Upper lobe of left lung (tissue), 6 donors: ENCODE measurements at regions not wholly inside any gene's neighbourhood (a gene's known extent, or its start where the extent isn't known, plus 50 kb on each side); places are given as distances from the start of the nearest gene placed in this dataset.

Source experiments
- ATAC-seq, 2 donors: fragments of 200-7000 bp; cut with Tn5 transposase; one replicate each; pipeline ENCODE4 v1.9.1; 2022; ENCODE audit warnings: mild to moderate bottlenecking in 2 of 2, moderate library complexity in 2 of 2; ENCODE audit not compliant: low FRiP score in 2 of 2
- DNase-seq, 2 donors: peaks; one replicate each; pipeline ENCODE4 v3.0.0-alpha.2; 2019 to 2020
- H3K27ac ChIP-seq, 4 donors: fragments of 200-600 bp; sonication (generic); one replicate each; pipeline ENCODE4 v1.5.1; 2016 to 2019
- H3K27me3 ChIP-seq, 4 donors: fragments of 200-600 bp; sonication (generic); one replicate each; pipeline ENCODE4 v1.5.1; 2017 to 2019
- H3K36me3 ChIP-seq, 4 donors: fragments of 200-600 bp; sonication (generic); one replicate each; pipeline ENCODE4 v1.5.1; 2016 to 2019
- H3K4me1 ChIP-seq, 4 donors: fragments of 200-600 bp; sonication (generic); one replicate each; pipeline ENCODE4 v1.5.1; 2018 to 2019
- H3K4me3 ChIP-seq, 4 donors: fragments of 200-600 bp; sonication (generic); one replicate each; pipeline ENCODE4 v1.5.1; 2017 to 2019; ENCODE audit warnings: mild to moderate bottlenecking in 2 of 4, moderate library complexity in 1 of 4
- H3K9me3 ChIP-seq, 4 donors: fragments of 200-600 bp; sonication (generic); one replicate each; pipeline ENCODE4 v1.5.1; 2018 to 2019
- EP300 ChIP-seq, 4 donors: sonication (generic); formaldehyde crosslinking; IDR thresholded peaks; one replicate each; pipeline ENCODE4 v1.5.1; 2017; ENCODE audit warnings: antibody characterized with exemption in 4 of 4, control low read depth in 2 of 4
- POLR2A ChIP-seq, 4 donors: fragments of 450-650 bp; IDR thresholded peaks; one replicate each; pipeline ENCODE4 v1.5.1; 2016 to 2017; ENCODE audit warnings: antibody characterized with exemption in 4 of 4, mild to moderate bottlenecking in 2 of 4
- POLR2AphosphoS5 ChIP-seq, 2 donors: sonication (generic); formaldehyde crosslinking; IDR thresholded peaks; one replicate each; pipeline ENCODE4 v1.5.1; 2017; ENCODE audit warnings: antibody characterized with exemption in 2 of 2
- WGBS, 2 donors: methylation state at CpG; one replicate each; pipeline ENCODE4 v1.1.5; 2017 to 2018; 5-methylcytosine and 5-hydroxymethylcytosine counted together
- small RNA-seq, 4 donors: library from RNA; depleted of rRNA; stranded (forward); fragments of <200 nt; gene quantifications; one replicate each; pipeline ENCODE3, GENCODE V24; 2016
- TF ChIP-seq, protein P1 (sequence below), 6 experiments: fragments of 450-650 bp in 4 of 6; fragments of 200-600 bp in 2 of 6; sonication (generic) in 2 of 6; IDR thresholded peaks; one replicate each; pipeline ENCODE4 v1.5.1; 2016 to 2019; ENCODE audit warnings: antibody characterized with exemption in 6 of 6
- donor health status: DM: no; HTN: no; CAD: no; lungs with moderate emphysema.
- donor health status: DM: no; HTN: yes; CAD: no; lungs with severe emphysema.

DNA sequence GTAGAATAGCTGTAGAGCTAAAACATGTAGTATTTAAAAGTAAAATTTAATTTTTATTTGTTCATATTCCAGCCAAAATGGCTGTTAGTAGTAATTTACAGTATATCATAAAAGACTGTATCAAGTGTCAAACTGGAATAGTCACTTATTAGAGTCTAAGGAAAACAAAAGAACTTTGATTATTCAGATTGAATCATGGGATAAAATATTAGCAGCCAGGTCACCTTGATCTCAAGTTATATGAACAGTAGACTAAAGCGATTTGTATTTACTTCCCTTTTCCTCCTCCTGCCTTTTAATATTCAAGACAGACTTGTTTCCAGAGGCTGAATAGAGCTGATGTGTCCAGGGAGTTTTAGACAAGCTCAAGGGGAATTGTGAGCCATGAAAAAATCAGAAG is 54.4 kb downstream of the PMAIP1 start:
- H3K27ac ChIP-seq: no peak overlapping the region
- no peak for DNase-seq
- ATAC-seq: no peak
- 45 to 54% methylated on average over 1 of the region's 1 CpG for WGBS, 2 donors
- H3K27me3 ChIP-seq: no peaks in the 10 kb centered on the region
- H3K4me1 ChIP-seq: no peaks in the 10 kb centered on the region
- TF ChIP-seq EP300 (IDR thresholded peaks at IDR 0.05) (no peak), POLR2A (IDR thresholded peaks at IDR 0.05) (no peak), POLR2AphosphoS5 (IDR thresholded peaks at IDR 0.05) (no peak)
- TF ChIP-seq, protein P1, sequence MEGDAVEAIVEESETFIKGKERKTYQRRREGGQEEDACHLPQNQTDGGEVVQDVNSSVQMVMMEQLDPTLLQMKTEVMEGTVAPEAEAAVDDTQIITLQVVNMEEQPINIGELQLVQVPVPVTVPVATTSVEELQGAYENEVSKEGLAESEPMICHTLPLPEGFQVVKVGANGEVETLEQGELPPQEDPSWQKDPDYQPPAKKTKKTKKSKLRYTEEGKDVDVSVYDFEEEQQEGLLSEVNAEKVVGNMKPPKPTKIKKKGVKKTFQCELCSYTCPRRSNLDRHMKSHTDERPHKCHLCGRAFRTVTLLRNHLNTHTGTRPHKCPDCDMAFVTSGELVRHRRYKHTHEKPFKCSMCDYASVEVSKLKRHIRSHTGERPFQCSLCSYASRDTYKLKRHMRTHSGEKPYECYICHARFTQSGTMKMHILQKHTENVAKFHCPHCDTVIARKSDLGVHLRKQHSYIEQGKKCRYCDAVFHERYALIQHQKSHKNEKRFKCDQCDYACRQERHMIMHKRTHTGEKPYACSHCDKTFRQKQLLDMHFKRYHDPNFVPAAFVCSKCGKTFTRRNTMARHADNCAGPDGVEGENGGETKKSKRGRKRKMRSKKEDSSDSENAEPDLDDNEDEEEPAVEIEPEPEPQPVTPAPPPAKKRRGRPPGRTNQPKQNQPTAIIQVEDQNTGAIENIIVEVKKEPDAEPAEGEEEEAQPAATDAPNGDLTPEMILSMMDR (IDR thresholded peaks at IDR 0.05): no peak
- no peaks in the 10 kb centered on the region for H3K9me3 ChIP-seq
- H3K36me3 ChIP-seq: no peaks in the 10 kb centered on the region
- H3K4me3 ChIP-seq: no peak overlapping the region

Small RNAs in the stretch of these regions (small RNA-seq; reads per million reads assigned to genes)
- gene RN7SL342P (0 reads per million in 4 donors), gene RNU4-17P (0 reads per million in 4 donors), gene RNU6-567P (0 reads per million in 4 donors)
